GM21737 (cell line): ENCODE measurements at regions not wholly inside any gene's neighbourhood (a gene's known extent, or its start where the extent isn't known, plus 50 kb on each side); places are given as distances from the start of the nearest gene placed in this dataset.
A peak's percentile ranks its signal among the peaks of the same experiment; 100 is the strongest.

Experiments used
- ATAC-seq: cut with Tn5 transposase; IDR thresholded peaks from one replicate; pipeline ENCODE4 v1.9.1; 2021; ENCODE audit warnings: mild to moderate bottlenecking, moderate library complexity; ENCODE audit not compliant: unreplicated experiment

DNA sequence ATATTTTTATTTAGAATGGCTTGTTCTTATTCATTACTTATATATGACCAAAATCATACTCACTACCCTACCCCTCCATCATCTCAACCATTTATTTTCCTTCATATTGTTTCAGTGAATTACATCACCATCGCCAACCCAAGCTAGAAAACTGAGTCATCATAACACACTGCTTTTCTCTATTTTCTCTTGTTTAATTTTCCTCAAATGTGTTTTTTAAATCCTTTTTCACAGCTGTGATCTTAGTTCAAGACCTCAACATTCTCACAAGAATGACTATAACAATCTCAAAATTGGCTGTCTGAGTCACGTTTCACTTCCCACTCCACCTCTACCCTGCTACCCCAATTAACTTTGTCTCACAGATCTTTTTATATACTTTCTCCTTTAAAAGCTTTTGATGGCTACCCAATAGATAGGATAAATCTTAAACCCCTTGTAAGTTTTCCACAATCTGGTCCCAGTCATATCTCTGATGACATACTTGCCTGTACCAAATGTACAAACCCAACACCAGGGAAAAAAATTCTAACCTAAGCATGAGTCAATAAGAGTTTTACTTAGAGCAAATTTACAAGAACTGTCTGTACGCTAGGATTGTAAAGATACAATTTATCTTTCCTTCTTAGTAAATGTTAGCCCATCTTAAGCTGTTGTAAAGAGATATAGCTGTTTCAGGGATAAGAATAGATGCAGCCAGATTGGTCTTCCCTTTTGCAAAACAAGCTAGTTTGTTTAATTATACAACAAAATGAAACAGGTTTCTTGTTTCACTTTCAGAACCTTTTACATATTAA, 635.1 kb upstream of the SLC39A10 start:
- peak; percentile 74 for ATAC-seq

DNA sequence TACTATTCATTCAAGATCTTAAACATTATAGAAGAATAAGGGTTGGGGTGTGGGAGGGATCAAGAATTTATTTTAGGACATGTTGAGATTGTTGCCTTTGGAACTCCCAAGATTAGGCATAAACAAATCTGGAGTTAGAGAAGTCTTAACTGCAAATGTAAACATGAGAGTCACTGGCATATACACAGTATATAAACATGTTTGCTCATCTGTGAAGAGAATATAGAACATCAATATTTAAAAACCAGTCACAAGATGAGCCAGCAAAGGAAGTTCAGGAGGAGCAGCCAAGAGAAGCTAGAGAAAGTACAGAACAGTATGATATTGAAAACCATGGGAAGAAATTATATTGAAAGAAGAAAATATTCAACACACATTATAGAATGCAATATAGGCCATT, 638.6 kb upstream of the SLC39A10 start:
- ATAC-seq, result no peak

DNA sequence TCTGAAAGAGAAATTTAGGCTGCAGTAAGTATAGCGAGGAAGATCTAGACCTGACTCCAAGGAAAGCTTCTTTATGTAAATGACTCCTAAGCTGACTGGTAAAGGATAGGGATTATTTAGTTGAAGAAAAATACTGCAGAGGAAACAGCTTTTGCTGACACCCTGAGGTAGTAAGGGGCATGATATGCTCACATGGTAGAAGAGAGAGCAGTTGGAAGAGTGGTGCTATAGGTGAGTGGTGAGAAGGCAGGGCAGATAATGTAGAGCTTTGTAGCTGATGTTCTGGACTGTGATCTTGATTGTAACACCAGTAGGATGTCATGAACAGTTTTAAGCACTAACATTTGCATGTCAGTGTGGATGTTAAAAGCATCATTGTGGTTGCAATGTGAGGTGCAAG, 639.1 kb upstream of the SLC39A10 start:
- ATAC-seq, result no peak

DNA sequence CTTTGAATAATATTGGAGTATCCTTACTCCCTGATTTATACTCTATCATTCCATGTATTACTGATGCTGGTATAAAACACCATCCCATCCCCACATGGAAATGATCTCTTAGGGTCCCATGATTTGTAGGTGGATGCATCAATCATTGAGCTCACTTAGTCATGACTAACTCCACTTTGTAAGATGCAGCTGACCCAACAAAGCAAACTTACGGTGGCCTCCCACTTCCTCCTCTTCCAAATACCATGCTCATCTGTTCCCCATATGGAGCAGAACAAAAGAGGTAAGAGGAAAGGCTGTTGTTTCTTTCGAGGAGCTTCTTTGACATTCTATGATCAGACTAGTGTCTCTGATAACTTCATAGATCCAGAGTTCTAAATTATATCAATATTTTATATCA, 640.2 kb upstream of the SLC39A10 start:
- no peak for ATAC-seq

DNA sequence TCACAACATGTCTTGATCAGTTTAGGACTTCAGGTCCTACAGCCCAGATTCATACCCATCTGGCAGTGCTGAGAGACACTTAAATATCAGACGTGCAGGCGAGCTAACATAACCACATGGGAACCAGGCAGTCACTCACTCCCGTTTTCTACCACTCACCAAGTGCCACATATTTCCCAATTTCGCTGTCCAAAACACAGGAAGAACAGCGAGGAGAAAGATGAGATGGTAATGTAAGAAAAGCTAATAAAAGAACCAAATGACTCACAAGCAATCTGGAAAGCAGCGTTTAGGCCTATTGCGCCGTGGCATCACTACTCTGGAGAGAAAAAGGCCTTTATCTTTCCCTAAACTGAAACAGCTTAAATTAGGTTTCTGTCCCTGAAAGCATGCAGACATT, 647.8 kb upstream of the SLC39A10 start:
- ATAC-seq, result no peak

DNA sequence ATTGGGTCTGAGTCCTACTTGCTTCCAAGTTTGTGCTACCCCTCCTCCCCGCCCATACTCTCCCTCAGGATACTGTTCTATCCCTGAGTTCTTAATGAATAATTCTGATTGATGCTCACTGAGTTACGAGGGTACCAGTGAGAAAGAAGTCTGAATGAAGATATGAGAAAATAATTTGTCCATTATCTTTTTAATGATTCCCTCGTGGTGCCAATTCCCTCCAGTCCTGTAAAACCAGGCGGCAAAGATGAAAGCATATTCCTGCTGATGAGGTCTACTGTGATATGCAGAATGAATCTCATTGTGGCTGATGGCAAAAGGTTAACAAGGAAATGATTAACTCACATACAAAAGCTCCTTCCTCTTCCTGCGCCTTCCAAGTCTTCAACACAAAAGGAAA, 650.2 kb upstream of the SLC39A10 start:
- ATAC-seq, result no peak

DNA sequence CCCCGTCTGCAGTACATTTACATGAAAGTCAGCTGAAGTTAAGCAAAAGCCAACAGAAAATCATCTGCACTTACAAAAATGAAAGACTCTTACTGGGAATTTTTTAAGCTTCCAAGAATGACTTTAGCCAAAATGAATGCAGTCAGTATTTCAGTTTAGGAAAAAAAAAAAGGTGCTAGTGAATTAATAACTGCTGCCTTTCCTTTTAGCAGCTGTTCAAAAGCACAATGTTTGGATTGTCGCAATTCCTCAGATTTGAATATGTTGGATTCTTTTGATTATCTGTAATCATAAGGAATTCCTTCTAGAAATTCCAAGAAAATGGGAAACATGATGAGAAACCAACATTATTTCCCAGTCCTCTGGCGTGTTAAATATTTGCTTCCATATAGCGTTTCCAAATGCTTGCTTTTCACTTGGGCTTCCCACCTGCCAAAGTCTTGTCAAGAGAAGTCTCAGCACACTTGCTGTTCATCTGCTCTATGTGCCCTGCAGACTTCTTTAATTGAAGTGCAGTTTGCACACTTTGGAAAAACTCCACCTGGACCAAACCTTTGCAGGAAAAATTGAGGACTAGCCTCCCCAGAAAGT, 653.0 kb upstream of the SLC39A10 start:
- ATAC-seq, result no peak

DNA sequence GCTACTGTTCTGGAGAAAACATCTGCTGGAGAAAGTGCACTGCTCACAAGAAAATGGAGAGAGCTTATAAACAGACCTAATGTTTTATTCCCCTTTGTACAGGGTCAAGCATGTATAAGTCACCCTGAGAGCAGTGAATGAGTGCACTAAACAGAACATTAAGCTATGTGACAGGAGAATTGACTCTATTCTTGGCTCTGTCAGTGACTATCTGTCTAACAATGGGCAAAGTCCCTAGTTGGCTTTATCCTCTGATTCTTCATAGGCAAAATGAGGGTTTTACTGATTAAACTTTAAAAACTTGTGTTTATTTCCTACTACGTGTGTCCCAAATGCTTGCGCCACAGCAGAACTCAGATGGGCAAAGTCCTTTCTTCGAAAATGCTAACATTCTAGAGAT, 655.1 kb upstream of the SLC39A10 start:
- no peak for ATAC-seq

DNA sequence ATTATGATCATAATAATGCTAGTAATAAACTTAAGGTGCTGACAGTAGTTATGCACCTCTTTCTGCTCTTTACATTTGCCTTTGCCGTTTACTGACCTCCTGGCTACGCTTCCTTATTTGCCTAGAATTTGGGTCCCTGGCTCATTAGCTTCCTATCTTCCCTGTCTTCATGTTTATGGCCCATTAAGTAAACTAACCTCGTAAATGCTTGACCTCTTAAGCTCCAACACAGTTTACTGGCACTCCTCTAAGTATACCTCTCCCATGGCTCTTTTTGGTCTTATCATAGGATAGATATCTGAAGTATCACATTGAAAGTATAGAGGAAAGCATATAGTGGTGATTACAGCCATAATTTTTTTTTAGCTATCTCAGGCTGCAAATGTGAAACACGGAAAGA, 657.3 kb upstream of the SLC39A10 start:
- ATAC-seq, result no peak

DNA sequence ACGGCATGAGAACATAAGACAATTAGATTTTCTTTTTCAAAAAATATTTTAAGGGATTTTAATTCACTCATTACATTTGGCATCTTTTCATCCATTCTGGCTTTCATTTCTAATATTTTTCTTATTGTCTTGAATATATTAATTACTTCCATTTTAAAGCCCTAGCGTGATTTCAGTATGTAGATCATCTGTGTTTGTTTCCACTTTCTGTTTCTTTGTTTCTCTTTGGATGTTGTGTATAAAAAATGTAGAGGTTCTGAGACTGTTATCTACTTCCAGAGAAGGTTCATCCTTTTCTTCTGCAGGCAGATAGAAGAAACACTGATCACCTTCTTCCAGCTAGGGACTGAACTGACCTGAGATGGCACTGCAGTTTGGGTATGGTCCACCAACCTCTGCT, 664.4 kb upstream of the SLC39A10 start:
- no peak for ATAC-seq

DNA sequence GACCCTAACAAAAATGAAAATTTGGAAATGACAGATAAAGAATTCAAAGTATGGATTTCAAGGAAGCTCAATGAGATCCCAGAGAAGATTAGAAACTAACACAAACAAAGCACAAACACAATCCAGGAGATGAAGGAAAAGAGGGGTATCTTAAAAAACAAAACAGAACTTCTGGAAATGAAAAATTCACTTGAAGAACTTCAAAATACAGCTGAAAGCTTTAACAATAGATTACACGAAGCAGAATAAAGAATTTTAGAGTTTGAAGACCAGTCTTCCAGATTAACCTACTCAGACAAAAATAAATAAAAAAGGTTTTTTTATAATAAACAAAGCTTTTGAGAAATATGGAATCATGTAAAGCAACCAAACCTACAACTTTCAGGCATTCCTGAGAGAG, 671.8 kb upstream of the SLC39A10 start:
- ATAC-seq, result no peak

DNA sequence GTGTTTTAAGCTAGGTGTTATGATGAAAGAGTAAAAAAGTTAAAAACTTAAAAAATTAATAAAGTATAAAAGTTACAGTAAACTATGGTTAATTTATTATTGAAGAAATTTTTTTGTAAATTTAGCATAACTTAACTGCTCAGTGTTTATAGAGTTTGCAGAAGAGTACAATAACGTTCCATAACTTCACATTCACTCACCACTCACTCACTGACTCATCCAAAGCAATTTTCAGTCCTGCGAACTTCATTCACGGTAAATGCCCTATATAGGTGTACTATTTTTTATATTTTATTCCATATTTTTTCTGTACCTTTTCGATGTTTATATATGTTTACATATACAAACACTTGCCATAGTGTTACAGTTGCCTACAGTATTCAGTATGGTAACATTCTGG, 694.8 kb upstream of the SLC39A10 start:
- ATAC-seq, result no peak

DNA sequence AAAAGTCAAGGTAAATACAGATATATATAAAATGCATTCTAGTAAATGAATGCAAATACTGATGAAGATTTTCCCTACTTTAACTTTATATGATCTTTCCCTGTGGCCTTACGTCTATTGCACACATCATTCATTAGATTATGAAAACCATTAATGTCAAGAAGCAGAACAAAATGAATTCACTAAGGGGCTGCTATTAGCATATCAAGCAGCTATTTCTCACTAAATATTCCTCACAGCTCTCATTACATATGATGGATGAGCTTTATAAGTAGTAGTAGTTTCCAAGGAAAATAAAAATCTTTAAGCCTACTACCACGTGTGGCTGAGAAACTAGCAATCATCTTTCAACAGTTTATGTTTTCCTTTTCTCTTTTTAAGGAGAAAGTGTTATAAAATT, 702.8 kb upstream of the SLC39A10 start:
- ATAC-seq, result no peak

DNA sequence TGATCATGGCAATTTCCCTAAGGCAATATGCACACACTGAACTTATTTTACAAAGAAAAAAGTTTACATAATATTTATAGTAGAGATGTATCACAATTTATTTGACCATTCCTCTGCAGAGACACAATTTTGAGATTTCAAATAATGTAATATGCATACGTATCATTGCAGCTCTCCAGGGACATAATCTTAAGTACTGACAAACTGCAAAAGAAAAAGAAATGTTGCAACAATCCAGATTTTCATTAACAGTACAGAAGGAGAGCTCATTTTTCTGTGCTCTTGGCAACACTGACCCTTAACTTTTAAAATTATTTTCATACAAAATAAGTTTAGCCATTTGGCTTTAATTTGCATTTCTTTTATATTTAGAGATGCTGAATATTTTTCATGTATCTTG, 710.2 kb upstream of the SLC39A10 start:
- no peak for ATAC-seq

DNA sequence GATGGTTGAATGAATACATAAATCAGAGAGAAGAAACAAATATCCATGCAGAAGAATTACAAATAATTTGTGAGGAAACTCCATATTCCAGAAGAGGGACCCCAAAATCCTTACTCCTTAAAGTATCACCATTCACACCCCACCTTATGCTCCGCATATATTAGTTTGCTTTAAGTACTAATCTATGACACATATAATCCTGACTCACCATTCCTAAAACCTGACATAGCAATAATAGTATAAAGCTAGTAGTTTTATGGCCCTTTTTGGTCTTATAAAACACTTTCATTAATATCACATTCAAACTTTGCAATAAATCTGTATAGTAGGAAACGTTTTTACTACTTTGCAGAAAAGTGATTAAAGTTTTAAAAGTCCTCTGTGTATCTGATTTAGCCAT, 719.0 kb upstream of the SLC39A10 start:
- ATAC-seq, result no peak

DNA sequence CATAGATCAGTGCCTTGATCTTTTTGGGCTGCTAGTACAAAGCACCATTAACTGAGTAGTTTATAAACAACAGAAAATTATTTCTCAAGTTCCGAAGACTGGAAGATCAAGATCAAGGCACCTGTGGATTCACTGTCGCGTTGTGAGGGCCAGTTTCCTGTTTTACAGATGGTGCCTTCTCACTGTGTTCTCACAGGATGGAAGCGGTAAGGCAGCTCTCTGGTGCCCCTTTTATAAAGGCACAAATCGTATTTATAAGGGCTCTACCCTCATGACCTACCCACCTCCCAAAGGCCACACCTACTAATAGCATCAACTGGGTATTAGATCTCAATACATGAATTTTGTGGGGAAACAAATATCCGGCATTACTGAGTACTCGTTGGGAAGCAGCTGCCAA, 729.5 kb upstream of the SLC39A10 start:
- no peak for ATAC-seq

DNA sequence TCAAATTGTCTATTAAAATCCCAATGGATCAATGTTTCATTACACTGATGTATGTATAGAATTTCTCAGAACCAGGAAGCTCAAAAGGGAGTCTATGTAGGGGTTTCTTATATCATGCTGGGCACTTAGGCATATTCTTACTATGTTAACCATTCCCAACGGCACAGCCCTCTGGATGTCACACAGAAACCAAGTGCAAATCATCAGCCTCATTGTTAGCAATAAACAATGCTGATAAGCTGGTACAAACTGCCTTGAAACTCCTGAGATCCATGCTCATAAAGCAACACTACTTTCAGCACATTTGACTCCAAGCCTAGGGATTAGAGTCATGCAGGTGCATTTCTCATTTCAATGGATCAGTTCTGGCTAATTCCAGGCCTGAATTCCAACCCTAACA, 730.2 kb upstream of the SLC39A10 start:
- no peak for ATAC-seq

DNA sequence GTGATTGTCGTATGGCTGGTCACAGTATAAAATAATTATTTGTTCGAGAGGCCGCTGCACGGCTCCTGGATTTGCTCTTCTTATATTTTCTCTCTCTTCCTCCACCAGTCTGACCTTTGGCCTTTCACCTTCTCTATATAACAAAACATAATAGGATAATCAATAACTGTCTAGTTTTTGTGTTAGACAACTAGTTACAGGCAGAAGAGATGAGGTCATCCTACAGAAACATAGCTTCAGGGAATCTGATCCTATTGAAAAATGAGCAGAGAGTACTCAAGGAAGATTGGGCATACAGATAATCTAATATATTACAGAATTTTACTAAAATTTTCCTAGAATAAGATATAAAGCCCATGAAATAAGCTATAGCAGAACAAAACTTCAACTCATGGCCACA, 731.3 kb upstream of the SLC39A10 start:
- ATAC-seq, result no peak

DNA sequence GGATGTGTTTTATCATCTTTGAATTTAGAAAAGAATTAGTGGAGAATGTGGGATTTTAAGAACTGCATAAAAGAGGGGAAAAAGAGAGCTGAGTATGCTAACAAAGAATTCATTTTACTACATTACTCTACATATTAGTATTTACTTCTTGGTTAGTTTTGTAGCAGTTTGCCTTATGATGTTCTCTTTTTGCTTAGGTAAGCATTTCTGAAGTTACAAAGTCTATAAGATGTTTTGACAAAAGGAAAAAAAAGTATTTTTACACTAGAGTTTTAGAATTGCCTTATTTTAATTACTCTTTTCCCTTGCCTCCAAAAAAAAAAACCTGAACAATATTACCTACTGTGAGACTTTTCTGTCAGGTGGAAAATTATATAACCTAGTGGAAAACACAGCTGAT, 739.5 kb upstream of the SLC39A10 start:
- no peak for ATAC-seq

DNA sequence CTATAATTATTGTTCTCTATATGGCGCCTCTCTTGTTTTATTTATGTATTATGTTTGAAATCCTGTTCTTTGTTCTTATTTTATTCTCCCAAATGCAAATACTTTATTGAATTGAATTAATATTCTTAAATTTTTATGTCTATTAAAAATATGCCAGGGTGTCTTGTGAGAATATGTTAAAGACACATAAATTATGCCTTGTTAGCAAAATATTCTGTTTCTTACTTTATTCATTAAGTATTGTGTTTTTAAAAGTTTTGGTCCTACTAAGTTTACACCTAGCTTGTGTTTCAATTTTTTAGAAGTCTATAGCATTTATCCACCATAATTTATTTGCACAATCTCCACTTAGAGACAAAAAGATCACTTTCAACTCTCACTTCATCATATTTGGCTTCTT, 741.5 kb upstream of the SLC39A10 start:
- ATAC-seq, result no peak

DNA sequence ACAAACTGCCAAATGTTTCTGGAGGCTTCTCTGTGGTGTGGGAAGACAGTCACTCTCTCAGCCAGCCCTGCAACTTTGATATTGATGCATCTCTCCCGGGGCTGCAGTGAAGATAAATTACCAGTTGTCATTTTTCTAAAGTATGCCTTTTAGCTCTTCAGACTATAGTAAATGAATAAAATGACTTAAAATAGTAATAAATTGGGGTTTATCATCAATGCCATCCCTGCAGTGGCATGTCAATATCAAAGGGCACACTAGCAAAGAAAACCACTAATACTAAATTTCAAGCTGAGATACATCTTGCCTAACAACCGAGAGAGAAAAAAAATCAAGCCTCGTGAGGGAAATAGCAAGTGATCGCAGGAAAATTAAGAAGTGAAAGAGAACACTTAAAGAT, 749.5 kb upstream of the SLC39A10 start:
- ATAC-seq, result no peak

DNA sequence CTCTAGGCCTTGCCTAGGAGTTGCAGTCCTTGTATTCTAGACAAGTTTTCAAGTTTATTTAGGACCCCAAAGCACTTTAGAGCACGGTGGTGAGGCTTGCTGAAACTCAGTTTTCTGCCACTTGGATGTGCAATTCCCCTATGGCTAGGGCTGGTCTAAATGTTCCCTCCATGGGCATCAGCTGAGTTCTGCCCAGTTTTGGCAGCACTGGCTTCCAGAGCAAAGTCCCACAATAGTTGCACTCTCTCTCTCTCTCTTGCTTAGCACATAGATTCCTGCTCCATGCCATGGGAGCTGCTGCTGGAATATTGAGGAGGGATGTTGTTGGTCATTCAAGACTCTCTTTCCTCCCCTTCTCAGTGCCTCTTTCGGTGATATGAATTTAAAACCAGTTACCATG, 760.2 kb upstream of the SLC39A10 start:
- ATAC-seq, result no peak

DNA sequence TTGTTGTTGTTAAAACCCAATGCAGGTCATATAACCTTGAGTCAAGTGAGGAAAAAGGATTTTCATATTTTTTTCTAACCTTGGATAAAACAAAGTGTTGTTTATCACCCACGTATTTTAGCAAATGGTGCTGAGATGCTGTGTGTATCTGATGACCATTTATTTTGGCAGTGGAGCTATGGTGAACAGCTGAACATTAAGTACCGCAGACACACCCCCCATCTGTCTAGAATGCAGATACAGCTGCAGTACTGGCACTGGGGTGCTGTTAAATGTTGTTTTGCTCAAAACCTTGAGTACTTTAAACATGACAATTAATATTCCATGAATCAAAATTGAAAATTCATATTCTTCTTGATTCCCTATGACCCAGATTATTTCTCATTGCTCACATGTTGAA, 773.3 kb upstream of the SLC39A10 start:
- no peak for ATAC-seq
